Occipital lobe (tissue), 1 donor: ENCODE measurements at regions not wholly inside any gene's neighbourhood (a gene's known extent, or its start where the extent isn't known, plus 50 kb on each side); places are given as distances from the start of the nearest gene placed in this dataset.
"Not testable (repeated sequence)": the region's sequence is repeated elsewhere in the genome, so short reads cannot be mapped to it uniquely, and the experiment has no call there.

Source experiments
- DNase-seq: peaks from one replicate; lab custom pipeline; 2025; lab: John Stamatoyannopoulos, UW

DNA sequence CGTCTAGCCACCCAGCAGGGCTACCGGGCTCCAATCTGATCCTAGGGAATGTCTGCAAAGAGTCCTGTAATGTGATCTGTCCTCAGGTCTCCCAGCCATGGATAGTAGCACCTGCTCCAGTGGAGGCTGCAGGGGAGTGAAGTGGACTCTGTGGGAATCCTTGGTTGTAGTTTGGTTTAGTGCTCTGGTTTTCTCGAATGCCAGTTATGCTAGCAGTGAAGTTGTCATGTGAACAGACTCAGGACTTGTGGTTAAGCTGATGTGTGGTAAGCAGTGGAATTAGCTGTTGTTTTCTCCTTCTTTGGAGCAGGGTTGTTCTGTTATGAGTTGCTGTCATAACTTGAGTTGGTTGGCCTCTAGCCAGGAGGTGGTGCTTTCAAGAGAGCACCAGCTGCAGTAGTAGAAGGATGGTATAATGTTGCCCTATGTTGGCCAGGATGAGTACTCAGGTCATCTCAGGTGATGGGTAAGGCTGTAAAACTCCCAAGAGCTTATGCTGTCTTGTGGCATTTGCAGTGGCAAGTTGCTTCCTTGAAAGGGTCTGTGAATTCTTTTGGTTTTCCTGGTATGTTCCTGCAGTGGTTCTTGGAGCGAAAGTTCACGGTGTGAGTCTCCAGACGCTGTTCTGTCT lies 390.2 kb downstream of the UTRN start:
- DNase-seq: no peak

DNA sequence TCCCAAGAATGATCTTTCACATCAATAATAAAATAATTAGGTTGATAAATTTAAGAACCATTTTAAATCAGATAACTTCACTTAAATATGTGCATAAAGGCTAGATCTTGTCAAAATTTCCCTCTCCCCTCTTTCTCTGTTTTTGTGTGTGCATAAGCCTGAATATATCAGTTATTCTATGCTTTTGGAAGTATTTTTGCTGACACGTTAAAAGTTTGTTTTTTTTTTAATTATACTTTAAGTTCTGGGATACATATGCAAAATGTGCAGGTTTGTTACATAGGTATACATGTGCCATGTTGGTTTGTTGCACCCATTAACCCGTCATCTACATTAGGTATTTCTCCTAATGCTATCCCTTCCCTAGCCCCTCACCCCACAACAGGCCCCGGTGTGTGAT lies 391.2 kb downstream of the UTRN start:
- not testable (repeated sequence) for DNase-seq

GRCh38 chr6:144677263-144677662 lies 392.1 kb downstream of the UTRN start:
- DNase-seq: not testable (repeated sequence)

DNA sequence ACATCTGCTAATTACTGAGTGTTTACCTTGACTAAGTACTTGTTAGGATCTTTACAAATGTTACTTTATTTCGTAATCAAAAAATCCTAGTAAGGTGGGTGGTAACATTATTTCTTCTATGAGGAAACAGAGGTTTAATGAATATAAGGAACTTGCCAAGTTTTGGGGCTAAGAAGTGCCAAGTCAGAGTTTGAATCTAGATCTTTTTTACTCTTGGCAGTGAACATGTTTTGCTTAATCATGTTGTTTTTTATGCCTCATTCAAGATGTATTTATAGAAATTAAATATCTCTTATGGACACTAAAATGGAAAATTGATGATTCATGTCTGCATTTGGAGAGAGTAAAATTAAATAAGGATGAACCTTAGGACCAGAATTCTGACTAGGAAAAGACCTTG lies 393.7 kb downstream of the UTRN start:
- DNase-seq: no peak

DNA sequence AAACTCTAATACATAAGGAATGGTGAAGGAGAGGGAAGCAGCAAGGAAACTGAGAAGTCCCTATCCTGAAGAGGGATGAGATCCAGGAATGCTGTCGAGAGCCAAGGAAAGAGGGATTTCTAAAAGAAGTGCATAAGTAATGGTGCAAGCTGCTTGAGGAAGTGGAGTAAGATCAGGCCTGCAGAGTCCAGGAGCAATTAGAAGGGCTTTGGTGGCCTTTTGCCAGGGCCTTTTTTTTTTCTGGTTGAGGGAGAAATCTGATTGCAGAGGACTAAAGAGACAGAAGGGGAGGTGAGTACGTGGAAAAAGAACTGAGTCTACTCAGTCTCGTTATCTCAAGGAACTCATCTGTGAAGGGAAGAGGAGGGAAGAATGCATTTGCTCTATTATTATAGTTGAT lies 396.2 kb downstream of the UTRN start:
- no peak for DNase-seq

DNA sequence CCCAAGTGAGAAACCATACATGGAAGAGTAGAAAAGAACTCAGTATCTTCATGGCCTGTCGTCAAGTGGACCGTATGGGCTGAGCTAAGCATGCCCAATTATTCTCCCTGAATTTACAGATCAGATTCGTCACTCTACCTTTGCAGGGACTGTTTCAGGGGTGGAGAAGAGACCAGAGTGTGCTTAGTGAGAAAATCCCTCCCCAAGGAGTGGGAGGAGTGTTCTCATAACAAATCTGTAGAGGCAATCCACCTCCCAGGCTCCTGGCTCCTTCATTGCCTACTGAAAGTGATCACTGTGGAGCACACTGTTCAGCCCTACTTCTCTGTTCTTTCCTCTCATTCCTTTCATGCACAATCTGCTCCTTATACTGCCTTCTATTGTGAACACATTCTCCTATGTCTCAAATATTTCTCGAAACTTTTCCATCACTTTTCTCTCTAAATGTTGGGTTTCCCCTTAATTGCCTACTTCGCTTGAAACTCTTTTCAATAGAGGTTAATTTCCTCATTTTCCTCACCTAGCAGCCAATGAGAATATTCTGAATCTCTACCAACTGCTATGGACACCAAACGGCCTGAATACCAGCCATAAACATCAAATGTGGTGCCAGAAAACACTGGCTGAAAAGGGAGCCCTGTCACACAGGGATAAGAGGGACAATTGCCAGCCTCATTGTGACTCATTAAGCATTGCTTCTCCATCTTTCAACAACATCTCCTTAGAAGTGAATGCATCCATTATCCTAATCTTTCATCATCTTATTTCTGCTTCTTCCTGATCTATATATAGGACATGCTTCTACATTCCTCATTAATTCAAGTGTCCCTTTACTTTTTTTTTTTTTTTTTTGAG lies 398.3 kb downstream of the UTRN start:
- peak; percentile 11 for DNase-seq

GRCh38 chr6:144688713-144689112 lies 403.6 kb downstream of the UTRN start:
- no peak for DNase-seq

DNA sequence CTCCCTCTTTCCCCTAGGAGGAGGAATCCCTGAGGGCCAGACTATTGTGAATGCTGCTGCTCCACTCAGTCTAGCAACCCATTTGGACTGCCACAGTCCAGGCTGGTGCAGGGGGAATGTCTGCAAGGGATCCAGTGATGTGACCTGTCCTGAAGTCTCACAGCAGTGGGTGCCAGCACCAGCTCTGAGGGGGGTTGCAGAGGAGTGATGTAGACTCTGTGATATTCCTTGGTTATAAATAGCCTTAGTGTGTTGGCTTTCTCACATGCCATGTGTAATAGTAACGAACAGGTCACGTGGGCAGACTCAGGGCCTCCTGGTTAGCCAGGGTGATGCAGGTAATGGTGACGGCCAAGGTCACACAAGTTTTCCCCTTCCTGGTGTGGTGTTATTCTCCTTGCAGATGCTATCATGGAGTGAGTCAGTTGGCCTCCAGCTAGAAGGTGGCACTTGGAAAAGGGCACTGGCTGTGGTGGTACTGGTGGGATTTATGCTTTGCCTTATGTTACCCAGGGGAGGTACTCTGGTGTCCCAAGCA lies 404.4 kb downstream of the UTRN start:
- no peak for DNase-seq

- no peak for DNase-seq
Observed at GRCh38 chr6:144690133-144690532, 405.0 kb downstream of the UTRN start.

DNA sequence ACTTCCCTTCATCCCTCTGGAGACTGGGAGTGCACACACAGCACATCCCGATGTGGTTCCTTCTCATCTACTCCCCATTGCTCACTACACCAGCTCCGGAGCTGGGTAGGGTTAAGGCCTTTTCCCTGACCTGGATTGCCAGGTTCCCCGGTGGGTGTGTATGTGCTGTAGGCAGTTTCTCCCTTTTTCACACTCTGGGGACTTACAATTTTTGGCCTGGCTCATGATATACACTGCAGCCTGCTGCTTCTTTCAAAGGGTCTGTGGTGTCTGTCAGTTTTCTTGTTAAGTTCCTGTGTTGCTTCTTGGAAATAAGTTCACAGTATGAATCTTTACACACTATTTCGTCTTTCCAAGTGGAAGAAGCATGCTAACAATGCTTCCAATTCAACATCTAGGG lies 405.5 kb downstream of the UTRN start:
- DNase-seq: no peak

DNA sequence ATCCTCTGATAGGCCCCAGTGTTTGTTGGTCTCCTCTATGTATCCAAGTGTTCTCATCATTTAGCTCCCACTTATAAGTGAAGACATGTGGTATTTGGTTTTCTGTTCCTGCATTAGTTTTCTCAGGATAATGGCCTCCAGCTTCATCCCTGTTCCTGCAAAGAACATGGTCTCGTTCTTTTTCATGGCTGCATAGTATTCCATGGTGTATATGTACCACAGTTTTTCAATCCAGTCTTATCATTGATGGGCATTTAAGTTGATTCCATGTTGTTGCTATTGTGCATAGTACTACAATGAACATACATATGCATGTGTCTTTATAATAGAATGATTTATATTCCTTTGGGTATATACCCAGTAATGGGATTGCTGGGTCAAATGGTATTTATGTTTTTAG lies 406.9 kb downstream of the UTRN start:
- DNase-seq: not testable (repeated sequence)

GRCh38 chr6:144695858-144696533 lies 410.9 kb downstream of the UTRN start:
- no peak for DNase-seq

DNA sequence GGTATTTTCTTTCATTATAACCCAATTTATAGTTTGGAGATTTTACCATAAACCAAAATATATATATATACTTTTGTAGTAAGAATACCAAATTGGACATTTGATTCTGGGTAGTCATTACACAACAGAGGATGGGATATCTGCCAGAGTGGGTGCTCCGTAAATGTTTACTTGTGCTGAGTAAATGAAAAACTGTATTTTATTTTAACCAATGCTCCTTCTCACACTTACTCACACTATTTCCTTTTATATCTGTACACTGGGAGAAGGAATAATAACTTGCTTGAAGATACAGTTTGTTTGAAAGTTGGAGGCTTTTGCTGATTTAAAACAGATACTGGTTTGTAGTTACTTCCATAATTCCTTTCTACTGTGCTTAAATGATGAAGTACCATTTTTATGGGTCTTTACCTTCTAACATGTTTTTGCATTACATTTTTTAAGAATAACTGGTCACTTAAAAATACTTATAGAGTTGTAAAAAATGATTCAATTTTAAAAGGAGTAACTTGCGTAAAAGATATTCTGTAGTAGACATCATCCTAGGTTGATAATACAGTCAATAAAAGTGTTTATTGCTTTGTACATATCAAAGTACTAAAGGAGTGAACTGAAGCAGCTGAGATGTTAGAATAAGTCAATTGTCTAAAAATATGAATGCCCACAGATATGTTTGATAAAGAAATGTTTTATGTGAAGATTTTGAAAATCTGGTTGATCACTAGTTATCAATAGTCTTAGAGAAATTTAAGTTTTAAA lies 411.7 kb downstream of the UTRN start:
- no peak for DNase-seq

DNA sequence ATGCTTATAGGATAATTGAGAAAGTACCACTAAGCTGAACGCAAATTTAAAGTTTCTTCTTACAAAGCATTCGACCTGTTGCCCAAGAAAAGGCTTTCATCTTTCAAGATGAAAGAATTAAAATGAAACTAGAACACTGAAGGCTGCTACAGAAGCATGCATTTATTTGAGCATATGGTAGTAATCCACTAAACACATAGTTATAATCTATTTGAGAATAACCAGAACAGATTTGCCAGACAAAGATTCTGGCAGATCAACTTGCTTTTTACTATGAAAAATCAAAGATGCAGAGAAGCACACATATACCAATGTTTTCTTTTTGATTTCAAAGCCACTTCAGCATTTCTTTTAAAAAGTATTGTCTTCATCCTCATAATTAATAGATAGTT lies 412.2 kb downstream of the UTRN start:
- no peak for DNase-seq

GRCh38 chr6:144697801-144698200 lies 412.7 kb downstream of the UTRN start:
- no peak for DNase-seq

DNA sequence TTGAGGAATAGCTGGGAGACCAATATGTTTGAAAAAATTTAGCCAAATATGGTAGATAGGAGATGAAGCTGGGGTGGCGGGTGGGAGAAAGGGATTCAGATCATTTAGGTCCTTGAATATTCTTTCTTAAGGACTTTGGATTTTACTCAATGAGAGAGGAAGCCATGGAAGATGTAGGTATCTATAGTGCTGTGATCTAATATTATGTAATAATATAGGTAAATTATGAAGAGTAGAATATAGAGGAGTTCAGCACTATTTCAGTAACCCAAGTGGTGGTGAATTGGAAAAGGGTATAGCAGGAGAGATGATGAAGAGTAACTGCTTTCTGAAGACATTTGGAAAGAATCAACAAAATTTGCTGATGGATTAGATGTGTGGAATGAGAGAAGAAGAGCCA lies 417.6 kb downstream of the UTRN start:
- DNase-seq: no peak

GRCh38 chr6:144710207-144710606 lies 425.1 kb downstream of the UTRN start:
- no peak for DNase-seq

GRCh38 chr6:144711661-144712060 lies 426.5 kb downstream of the UTRN start:
- DNase-seq: no peak

DNA sequence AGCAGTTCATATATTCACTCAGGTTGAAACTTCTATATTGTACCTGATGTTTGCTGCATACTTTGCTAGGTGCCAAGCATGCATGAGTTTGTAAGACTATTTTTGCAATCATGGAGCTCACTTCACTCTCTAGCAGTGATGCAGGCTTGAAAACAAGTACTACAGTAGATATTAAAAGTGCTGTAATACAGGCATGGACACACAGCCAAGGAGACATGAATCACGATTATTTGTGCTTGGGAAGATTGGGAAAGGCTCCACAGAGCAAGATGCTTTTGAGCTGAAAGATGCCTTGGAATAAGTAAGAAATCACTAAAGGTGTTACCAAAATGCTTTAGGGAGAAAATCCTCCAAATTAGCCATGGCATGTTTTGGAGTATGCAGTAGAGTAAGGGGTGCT lies 427.4 kb downstream of the UTRN start:
- no peak for DNase-seq

GRCh38 chr6:144714021-144714712 lies 429.0 kb downstream of the UTRN start:
- no peak for DNase-seq

- DNase-seq: no peak
Observed at GRCh38 chr6:144715344-144715743, 430.2 kb downstream of the UTRN start.
